ENCODE measurements at regions not wholly inside any gene's neighbourhood (a gene's known extent, or its start where the extent isn't known, plus 50 kb on each side); places are given as distances from the start of the nearest gene placed in this dataset.

- Histone ChIP-seq H3K79me2 (ENCODE audit: insufficient read depth, low read length) (no peaks in the 10 kb centered on the region), H3K4me1 (ENCODE audit: insufficient read depth, low read length) (no peaks in the 10 kb centered on the region), H3K36me3 (ENCODE audit: insufficient read depth, low read length) (no peaks in the 10 kb centered on the region), H3K27ac (ENCODE audit: low read depth, low read length) (no peak overlapping the region), H2AFZ (ENCODE audit: low read length) (no peak overlapping the region), H3K4me2 (ENCODE audit: insufficient read depth, low read length) (no peak overlapping the region), H3K4me3 (ENCODE audit: insufficient read depth, low read length) (no peak overlapping the region), H4K20me1 (ENCODE audit: insufficient read depth, low read length) (no peaks in the 10 kb centered on the region), H3K9me3 (ENCODE audit: low read depth, low read length) (no peaks in the 10 kb centered on the region), H3K27me3 (ENCODE audit: insufficient read depth, low read length) (no peaks in the 10 kb centered on the region)
- no peak for DNase-seq (ENCODE audit: insufficient read length, low spot score, missing footprints)
- TF ChIP-seq, protein P1, sequence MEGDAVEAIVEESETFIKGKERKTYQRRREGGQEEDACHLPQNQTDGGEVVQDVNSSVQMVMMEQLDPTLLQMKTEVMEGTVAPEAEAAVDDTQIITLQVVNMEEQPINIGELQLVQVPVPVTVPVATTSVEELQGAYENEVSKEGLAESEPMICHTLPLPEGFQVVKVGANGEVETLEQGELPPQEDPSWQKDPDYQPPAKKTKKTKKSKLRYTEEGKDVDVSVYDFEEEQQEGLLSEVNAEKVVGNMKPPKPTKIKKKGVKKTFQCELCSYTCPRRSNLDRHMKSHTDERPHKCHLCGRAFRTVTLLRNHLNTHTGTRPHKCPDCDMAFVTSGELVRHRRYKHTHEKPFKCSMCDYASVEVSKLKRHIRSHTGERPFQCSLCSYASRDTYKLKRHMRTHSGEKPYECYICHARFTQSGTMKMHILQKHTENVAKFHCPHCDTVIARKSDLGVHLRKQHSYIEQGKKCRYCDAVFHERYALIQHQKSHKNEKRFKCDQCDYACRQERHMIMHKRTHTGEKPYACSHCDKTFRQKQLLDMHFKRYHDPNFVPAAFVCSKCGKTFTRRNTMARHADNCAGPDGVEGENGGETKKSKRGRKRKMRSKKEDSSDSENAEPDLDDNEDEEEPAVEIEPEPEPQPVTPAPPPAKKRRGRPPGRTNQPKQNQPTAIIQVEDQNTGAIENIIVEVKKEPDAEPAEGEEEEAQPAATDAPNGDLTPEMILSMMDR (IDR thresholded peaks at IDR 0.05; ENCODE audit: extremely low read depth, low read depth, low read length): no peak
Measured at GRCh38 chr10:6973899-6974298, 393.8 kb upstream of the PRKCQ start.

GRCh38 chr10:6972226-6972625, 392.1 kb upstream of the PRKCQ start:
- Histone ChIP-seq H4K20me1 (ENCODE audit: insufficient read depth, low read length) (no peaks in the 10 kb centered on the region), H3K4me3 (ENCODE audit: insufficient read depth, low read length) (no peak overlapping the region), H3K4me1 (ENCODE audit: insufficient read depth, low read length) (no peaks in the 10 kb centered on the region), H2AFZ (ENCODE audit: low read length) (no peak overlapping the region), H3K79me2 (ENCODE audit: insufficient read depth, low read length) (no peaks in the 10 kb centered on the region), H3K27ac (ENCODE audit: low read depth, low read length) (no peak overlapping the region), H3K4me2 (ENCODE audit: insufficient read depth, low read length) (no peak overlapping the region), H3K9me3 (ENCODE audit: low read depth, low read length) (no peaks in the 10 kb centered on the region), H3K27me3 (ENCODE audit: insufficient read depth, low read length) (no peaks in the 10 kb centered on the region), H3K36me3 (ENCODE audit: insufficient read depth, low read length) (no peaks in the 10 kb centered on the region)
- TF ChIP-seq, protein P1 (IDR thresholded peaks at IDR 0.05; ENCODE audit: extremely low read depth, low read depth, low read length): no peak
- DNase-seq (ENCODE audit: insufficient read length, low spot score, missing footprints): no peak

DNA sequence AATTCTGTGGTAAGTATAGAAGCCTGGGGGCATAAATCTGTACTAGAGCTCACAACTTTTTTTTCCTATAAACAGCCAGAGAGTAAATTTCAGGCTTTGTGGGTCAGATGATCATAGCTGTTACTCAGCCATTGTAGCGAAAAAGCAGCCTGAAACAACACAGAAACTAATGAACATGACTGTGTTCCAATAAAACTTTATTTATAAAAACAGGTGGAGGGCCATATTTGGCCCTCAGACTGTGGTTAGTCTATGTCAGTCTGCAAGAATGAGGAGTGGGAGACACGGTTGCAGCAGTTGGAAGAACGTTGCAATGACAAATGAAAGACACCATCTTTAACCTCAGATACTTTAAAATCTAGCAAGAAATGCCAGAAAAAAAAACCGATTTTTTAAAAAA, 389.6 kb upstream of the PRKCQ start:
- Histone ChIP-seq H3K79me2 (ENCODE audit: insufficient read depth, low read length) (no peaks in the 10 kb centered on the region), H3K4me3 (ENCODE audit: insufficient read depth, low read length) (no peak overlapping the region), H3K4me1 (ENCODE audit: insufficient read depth, low read length) (no peaks in the 10 kb centered on the region), H3K4me2 (ENCODE audit: insufficient read depth, low read length) (no peak overlapping the region), H4K20me1 (ENCODE audit: insufficient read depth, low read length) (no peaks in the 10 kb centered on the region), H3K27me3 (ENCODE audit: insufficient read depth, low read length) (no peaks in the 10 kb centered on the region), H2AFZ (ENCODE audit: low read length) (no peak overlapping the region), H3K36me3 (ENCODE audit: insufficient read depth, low read length) (no peaks in the 10 kb centered on the region), H3K9me3 (ENCODE audit: low read depth, low read length) (no peaks in the 10 kb centered on the region), H3K27ac (ENCODE audit: low read depth, low read length) (no peak overlapping the region)
- DNase-seq (ENCODE audit: insufficient read length, low spot score, missing footprints): no peak
- TF ChIP-seq, protein P1 (IDR thresholded peaks at IDR 0.05; ENCODE audit: extremely low read depth, low read depth, low read length): no peak

GRCh38 chr10:6964543-6964942, 384.5 kb upstream of the PRKCQ start:
- no peaks in the 10 kb centered on the region for H3K9me3 ChIP-seq (ENCODE audit: low read depth, low read length)
- no peaks in the 10 kb centered on the region for H3K27me3 ChIP-seq (ENCODE audit: insufficient read depth, low read length)
- no peaks in the 10 kb centered on the region for H4K20me1 ChIP-seq (ENCODE audit: insufficient read depth, low read length)
- H3K4me2 ChIP-seq (ENCODE audit: insufficient read depth, low read length): no peak overlapping the region
- H3K4me3 ChIP-seq (ENCODE audit: insufficient read depth, low read length): no peak overlapping the region
- no peak overlapping the region for H2AFZ ChIP-seq (ENCODE audit: low read length)
- H3K79me2 ChIP-seq (ENCODE audit: insufficient read depth, low read length): no peaks in the 10 kb centered on the region
- TF ChIP-seq, protein P1 (IDR thresholded peaks at IDR 0.05; ENCODE audit: extremely low read depth, low read depth, low read length): no peak
- no peaks in the 10 kb centered on the region for H3K36me3 ChIP-seq (ENCODE audit: insufficient read depth, low read length)
- no peaks in the 10 kb centered on the region for H3K4me1 ChIP-seq (ENCODE audit: insufficient read depth, low read length)
- no peak overlapping the region for H3K27ac ChIP-seq (ENCODE audit: low read depth, low read length)
- DNase-seq (ENCODE audit: insufficient read length, low spot score, missing footprints): no peak

All from osteoblast (primary cell).